ENCODE measurements at regions not wholly inside any gene's neighbourhood (a gene's known extent, or its start where the extent isn't known, plus 50 kb on each side); places are given as distances from the start of the nearest gene placed in this dataset.
"Not testable (repeated sequence)": the region's sequence is repeated elsewhere in the genome, so short reads cannot be mapped to it uniquely, and the experiment has no call there.

- not testable (repeated sequence) for H3K4me3 ChIP-seq (ENCODE audit: low read depth, low read length); DNase-seq (ENCODE audit: low read depth)
These were observed 51.3 kb downstream of the NACA2 start for GRCh38 chr17:61539728-61540127.

DNA sequence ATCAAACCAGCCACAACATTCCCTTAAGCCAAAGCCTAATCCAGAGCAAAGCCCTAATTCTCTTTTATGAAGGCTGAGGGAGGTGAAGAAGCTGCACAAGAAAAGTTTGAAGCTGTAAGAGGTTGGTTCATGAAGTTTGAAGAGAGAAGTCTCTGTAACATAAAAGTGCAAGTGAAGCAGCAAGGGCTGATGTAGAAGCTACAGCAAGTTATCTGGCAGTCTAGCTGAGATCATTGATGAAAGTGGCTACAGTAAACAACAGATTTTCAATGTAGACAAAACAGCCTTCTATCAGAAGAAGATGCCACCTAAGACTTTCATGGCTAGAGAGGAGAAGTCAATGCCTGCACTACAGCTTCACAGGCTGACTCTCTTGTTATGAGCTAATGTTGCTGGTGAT lies 52.5 kb downstream of the NACA2 start:
- TF ChIP-seq, protein P1, sequence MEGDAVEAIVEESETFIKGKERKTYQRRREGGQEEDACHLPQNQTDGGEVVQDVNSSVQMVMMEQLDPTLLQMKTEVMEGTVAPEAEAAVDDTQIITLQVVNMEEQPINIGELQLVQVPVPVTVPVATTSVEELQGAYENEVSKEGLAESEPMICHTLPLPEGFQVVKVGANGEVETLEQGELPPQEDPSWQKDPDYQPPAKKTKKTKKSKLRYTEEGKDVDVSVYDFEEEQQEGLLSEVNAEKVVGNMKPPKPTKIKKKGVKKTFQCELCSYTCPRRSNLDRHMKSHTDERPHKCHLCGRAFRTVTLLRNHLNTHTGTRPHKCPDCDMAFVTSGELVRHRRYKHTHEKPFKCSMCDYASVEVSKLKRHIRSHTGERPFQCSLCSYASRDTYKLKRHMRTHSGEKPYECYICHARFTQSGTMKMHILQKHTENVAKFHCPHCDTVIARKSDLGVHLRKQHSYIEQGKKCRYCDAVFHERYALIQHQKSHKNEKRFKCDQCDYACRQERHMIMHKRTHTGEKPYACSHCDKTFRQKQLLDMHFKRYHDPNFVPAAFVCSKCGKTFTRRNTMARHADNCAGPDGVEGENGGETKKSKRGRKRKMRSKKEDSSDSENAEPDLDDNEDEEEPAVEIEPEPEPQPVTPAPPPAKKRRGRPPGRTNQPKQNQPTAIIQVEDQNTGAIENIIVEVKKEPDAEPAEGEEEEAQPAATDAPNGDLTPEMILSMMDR (conservative IDR thresholded peaks at IDR 0.05; ENCODE audit: low read depth, low read length), result no peak
- H3K4me3 ChIP-seq (ENCODE audit: low read depth, low read length), result no peak overlapping the region
- no peak for DNase-seq (ENCODE audit: low read depth)

GRCh38 chr17:61537264-61537771 lies 53.7 kb downstream of the NACA2 start:
- H3K4me3 ChIP-seq (ENCODE audit: low read depth, low read length), result no peak overlapping the region
- TF ChIP-seq, protein P1 (conservative IDR thresholded peaks at IDR 0.05; ENCODE audit: low read depth, low read length), result no peak
- DNase-seq (ENCODE audit: low read depth), result no peak

GRCh38 chr17:61536422-61536955 lies 54.5 kb downstream of the NACA2 start:
- H3K4me3 ChIP-seq (ENCODE audit: low read depth, low read length), result peak overlapping the region; percentile 40
- TF ChIP-seq, protein P1 (conservative IDR thresholded peaks at IDR 0.05; ENCODE audit: low read depth, low read length), result no peak
- peak; percentile 26 for DNase-seq (ENCODE audit: low read depth)

All from choroid plexus epithelial cell (primary cell).